ENCODE measurements at regions not wholly inside any gene's neighbourhood (a gene's known extent, or its start where the extent isn't known, plus 50 kb on each side); places are given as distances from the start of the nearest gene placed in this dataset.
A peak's percentile ranks its signal among the peaks of the same experiment; 100 is the strongest.
"Not testable (repeated sequence)": the region's sequence is repeated elsewhere in the genome, so short reads cannot be mapped to it uniquely, and the experiment has no call there.

DNA sequence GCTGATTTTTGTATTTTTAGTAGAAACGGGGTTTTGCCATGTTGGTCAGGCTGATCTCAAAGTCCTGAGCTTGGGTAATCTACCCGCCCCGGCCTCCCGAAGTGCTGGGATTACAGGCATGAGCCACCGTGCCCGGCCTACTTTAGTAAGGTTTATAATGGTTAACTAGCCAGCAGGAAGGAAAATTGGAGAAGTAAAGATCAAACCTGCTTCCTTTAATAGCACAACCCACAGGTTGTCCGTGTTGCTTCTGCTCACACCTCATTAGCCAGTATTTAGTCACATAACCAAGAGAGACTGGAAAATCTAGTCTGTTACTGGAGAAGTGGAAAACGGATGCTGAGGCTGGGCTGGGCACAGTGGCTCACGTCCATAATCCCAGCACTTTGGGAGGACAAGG is 51.9 kb upstream of the TBL1XR1 start:
- no peak for DNase-seq (ENCODE audit: low spot score)

DNA sequence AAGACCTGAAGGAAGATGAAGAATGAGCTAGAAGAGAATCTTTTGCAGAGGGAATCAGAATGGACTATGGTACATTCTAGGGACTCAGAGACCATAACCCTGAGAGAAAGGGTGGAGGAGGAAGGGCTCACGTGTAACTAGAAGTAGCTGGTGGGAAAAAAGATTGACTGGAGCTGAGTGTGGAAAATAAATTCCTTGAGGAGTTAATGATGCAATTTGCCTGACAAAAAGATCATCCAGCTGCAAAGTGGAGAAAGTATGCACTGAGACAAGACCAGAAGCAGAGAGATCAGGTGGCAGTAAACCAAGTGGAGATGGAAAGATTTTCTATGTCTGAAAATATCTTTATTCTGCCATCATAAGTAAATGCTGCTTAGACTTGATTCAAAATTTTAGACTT is 52.9 kb upstream of the TBL1XR1 start:
- peak; percentile 24 for DNase-seq (ENCODE audit: low spot score)

DNA sequence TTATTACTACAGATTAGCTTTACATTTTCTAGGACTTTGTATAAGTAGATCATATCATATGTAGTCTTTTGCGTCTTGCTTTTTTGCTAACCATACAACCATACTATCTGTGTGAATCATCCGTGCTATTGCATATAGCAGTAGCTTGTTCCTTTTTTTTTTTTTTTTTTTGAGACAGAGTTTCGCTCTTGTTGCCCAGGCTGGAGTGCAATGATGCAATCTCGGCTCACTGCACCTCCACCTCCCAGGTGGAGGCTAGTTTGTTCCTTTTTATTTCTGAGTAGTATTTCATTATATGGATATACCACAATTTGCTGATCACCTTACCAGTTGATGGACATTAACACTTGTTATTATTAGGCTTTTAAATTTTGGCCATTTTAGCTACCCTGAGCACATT is 54.5 kb upstream of the TBL1XR1 start:
- no peak for DNase-seq (ENCODE audit: low spot score)

DNA sequence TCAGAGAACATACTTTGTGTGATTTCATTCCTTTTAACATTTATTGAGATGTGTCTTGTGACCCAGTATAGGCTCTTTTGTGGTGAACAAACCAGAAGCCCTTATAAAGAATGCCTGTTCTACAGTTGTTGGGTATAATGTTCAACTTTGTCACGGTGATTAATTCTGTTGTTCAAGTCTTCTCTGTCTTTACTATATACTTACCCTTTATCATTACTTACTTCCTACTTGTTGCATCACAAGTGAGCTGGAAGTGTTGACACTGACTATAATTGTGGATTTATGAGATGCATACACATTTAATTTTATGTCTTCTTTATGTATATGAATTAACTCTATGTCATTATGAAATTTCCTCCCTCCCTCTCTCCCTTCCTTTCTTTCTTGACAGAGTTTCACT is 59.7 kb upstream of the TBL1XR1 start:
- no peak for DNase-seq (ENCODE audit: low spot score)

DNA sequence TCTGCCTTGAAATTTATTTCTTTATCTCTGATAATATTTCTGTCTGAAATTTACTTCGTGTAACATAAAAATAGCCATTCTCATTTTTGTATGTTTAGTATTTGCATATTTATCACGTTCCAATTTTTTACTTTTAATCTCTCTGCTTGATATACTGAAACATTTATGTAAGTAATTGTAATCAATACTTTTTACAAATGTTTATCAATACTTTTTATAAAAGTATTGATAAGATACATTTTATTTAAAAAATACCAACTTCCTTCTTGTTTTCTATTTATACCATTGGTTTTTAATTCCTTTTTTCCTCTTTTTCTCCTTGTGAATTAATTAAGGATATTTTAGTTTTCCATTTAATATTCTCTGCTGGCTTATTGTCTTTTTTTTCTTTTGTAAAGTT is 60.3 kb upstream of the TBL1XR1 start:
- DNase-seq (ENCODE audit: low spot score) = no peak

DNA sequence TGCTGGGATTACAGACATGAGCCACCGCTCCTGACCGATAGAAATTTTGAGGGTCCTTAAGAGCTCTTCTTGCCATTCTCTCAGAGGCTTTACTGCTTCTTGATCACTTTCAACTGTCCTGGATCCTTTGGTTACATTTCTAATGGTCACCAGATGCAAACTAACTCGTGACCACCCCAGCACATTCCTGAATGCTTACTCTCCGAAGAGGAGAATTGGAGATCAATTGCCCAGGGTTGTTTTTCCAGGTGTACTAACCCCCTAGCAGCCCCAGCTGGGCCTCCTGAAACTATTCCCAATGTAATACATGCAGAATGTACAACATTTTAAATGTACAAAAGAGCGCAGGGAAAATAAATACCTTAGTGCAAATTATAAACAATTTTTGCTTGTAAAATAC is 65.1 kb upstream of the TBL1XR1 start:
- peak; percentile 21 for DNase-seq (ENCODE audit: low spot score)

DNA sequence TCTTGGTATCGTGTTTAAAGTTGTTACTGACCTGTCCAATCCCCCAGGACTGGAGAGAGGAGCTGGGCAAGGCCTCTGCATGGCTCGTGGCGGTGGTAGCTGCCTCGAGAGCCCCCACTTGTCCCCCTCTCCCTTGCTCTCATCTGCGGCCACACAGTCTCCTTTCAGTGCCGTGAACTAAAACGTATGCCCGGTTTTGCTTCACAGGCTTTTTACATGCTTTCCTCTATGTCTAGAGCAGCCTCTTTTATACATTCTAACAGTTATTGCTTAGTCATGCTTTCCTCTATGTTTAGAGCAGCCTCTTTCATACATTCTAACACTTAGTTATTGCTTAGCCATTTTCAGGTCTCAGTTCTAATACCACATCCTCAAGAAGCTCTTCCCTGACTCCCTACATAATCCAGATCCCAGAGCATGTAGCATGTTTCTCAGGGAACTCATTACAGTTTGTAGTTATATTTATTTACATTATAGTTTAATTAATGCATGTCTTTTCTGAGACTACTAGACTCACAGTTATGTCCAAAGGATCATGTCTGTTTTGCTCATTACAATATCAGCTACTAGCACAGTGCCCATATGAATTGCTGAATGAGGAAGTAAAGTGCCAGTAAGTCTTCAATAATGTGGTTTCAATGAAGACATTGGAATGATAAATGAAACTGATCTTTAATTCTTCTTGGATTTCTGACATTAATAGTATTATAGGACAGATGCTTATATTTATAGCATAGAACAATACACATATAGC is 66.5 kb upstream of the TBL1XR1 start:
- DNase-seq (ENCODE audit: low spot score) = peak; percentile 12

DNA sequence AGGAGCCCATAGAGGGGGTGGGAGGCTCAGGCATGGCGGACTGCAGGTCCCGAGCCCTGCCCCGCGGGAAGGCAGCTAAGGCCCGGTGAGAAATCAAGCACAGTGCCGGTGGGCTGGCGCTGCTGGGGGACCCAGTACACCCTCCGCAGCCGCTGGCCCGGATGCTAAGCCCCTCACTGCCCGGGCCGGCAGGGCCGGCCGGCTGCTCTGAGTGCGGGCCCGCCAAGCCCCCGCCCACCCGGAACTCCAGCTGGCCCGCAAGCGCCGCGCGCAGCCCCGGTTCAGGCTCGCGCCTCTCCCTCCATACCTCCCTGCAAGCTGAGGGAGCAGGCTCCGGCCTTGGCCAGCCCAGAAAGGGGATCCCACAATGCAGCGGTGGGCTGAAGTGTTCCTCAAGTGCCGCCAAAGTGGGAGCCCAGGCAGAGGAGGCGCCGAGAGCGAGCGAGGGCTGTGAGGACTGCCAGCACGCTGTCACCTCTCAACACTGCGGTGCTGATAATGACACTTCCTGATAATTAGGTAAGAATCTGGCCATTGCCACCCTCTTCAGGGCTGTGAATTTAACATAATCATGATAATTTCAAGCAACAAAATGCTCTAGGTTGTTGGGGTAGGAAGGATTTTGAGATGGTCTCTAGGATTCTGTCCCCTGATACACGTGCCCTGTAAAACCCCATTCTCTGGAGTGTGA is 74.7 kb upstream of the TBL1XR1 start:
- not testable (repeated sequence) for DNase-seq (ENCODE audit: low spot score)

DNA sequence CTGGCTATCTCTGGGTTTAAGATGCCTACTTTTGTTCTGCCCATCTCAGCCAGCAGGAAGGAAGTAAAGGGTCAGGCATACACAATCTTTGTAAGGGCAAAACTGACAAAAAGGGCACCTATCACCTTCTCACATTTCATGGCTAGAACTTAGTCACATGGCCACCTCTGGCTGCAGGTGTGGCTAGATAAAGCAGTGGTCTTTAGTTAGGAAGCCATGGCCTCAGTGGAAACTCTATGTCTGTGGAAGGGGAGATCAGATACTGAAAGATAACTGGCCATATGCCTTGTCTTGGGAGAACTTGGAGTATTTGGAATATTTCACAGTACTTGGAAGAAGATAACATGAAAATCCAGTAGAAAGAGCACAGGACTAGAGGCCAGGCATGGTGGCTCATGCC is 80.7 kb upstream of the TBL1XR1 start:
- DNase-seq (ENCODE audit: low spot score) = no peak

DNA sequence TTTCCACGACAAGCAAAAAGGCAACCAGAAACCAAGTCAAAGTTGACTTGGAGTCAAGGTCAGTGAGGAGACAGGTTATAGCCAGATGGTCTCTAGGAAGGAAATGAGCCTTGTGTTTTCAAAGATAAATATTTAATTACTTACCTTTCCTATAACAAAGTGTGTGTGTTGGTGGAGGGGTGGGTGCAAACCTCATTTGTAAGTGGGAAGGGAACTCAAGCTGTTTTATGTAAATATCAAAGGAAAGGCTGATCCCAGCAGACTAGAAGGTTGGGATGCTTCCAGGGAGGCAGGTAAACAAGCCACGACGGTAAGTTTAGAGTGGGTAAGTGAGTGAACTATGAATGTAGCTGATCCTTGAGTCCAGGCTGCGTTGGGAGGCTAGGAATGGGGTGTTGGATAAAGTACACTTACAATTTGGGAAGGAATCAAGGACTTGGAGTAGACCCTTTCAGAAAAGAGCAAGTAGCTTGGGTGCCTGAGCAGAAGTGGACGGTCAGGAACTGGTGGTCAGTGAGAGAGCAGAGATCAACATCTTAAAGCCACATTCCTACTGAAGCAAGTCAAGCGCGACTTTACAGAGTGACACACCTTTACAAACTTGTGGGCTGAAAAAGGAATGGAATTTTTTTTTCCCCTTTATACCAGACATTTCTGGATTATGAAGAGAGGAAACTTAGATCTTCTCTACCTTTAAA is 82.0 kb upstream of the TBL1XR1 start:
- no peak for DNase-seq (ENCODE audit: low spot score)

DNA sequence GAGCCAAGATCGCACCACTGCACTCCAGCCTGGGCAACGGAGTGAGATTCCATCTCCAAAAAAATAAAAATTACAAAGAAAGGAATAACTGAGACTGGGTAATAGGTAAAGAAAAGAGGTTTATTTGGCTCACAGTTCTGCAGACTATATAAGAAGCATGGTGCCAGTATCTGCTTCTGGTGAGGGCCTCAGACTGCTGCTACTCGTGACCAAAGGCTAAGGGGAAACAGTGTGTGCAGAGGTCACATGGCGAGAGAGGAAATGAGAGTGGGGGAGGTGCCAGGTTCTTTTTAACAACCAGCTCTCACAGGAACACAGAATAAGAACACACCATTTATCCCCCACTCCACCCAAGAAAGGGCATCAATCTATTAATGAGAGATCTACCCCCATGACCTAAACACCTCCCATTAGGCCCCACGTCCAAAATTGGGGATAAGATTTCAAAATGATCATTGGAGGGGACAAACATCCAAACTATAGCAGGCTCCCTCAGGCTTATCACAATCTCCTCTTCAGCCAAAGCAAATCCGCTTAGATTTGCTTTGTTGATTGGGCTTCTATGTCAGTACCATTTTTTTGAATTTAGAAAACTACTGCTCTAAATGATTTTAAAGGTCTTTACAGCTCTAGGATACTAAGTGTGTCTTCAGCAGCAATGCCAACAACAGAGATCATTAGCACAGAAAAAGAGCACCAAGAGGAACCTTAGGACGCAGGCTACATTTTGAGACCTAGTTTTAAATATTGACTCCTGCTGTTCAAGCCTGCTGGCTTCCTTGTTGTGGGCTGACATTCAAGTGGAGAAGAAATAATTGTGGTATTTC is 84.2 kb upstream of the TBL1XR1 start:
- no peak for DNase-seq (ENCODE audit: low spot score)

DNA sequence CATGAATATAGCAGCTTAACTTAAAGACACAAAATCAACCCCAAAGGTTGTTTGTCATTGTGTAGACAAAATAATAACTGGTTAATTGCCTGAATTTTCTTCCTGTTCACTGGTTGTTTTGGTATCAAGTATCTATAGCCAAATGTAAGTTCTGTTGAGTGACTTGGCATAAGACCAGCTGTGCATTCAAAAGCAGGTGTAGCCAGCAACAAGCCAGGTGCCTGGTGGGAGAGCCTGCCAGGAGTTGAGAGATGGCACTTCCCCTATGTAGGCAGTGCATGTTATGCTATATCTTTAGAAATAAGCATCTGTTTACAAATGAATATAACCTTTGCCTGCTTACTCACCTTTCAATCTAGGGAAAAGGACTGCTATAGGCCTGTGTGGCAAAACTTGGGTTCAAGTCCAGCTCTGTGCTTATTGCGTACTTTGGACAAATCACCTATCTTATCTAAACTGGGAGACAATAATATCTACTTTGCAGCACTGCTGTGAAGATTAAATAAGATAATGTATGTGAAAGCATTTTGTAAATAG is 84.9 kb upstream of the TBL1XR1 start:
- no peak for DNase-seq (ENCODE audit: low spot score)

DNA sequence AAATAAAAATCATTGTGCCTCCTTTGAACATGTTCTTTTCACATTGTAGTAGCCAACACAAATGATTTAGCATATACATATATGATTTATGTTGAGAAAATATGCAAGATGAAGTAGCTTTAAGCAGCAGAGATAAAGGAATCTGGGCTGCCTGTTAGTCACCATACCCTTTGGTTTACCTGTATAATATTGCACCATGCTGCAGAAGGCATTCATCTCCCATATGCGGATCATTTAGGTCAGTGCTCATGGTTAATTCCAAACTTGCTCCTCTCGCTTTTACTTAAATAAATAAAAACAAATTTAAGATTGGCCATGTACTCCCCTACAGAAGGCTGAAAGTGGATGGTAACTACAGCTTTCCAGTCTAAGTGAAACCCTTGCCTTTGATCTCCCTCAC is 86.7 kb upstream of the TBL1XR1 start:
- DNase-seq (ENCODE audit: low spot score) = no peak

DNA sequence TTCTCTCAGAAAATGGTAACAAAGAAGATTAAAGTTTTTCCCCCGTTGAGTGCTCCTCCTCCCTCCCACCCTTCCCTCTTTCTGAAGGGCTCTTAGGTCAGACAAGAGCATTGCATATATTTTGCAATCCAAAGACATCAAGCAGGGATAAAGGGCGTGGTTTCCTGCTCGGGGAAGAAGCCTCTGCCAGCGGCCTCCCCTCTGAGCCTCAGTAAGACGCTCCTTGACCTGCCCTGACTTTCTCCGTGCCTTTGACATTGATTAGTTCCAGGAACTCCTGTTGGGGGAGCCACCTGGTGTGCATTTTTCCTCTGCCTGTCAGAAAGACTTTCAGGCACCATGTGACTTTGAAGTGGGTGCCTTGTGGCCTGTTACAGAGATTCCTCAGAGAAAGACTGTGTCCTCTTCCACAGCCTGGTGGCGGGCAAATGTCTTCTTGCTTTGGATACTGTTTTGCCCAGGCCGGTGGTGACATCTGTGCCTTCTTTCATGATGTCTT is 87.2 kb upstream of the TBL1XR1 start:
- peak; percentile 43 for DNase-seq (ENCODE audit: low spot score)

DNA sequence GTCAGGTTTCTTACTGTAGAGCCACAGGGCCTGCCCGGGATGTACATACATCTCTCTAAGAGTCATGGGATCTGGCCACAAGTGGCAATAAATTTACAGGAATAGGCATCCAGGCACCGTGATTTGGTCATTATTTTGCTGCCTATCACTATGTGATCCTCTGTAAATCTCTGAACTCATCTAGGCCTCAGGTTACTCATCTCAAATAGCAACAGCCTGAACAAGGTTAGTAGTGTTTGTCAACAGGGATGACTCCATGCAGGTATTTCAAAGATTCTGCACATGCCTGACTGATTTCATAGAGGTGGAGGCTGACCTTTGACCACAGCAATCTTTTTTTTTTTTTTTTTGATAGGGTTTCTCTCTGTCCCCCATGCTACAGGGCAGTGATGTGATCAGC is 88.8 kb upstream of the TBL1XR1 start:
- DNase-seq (ENCODE audit: low spot score) = no peak

DNA sequence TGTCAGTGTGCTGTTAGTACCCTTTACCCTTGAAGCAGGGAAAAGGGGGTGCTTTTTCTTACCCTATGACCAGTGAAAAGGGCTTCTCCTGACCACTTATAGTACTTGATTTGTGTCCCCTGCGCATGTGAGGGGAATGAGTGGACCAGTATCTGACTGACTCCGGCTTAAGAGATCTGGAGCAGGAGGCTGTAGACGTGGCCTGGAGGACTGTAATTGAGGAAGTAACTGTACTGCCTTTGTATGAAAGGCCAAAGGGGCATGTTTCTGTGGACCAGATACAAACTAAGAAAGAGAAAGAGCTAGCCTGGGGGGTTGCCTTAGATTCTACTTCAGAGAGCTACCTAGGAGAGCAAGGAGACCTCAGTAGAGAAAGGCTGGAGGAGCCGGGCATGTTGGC is 89.9 kb upstream of the TBL1XR1 start:
- no peak for DNase-seq (ENCODE audit: low spot score)

DNA sequence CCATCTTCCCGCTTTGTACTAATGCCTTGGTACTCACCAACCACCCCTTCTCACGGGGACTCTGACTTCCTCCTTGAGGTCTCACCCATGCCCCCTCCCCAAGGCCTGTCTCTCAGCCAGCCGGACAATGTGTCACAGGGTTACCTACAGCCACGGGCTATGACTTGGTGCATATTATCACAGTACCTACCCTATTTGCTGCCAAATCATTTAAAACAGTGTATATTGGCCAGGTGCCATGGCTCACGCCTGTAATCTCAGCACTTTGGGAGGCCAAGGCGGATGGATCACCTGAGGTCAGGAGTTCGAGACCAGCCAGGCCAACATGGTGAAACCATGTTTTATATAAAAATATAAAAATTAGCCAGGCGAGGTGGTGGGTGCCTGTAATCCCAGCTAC is 93.4 kb upstream of the TBL1XR1 start:
- no peak for DNase-seq (ENCODE audit: low spot score)

DNA sequence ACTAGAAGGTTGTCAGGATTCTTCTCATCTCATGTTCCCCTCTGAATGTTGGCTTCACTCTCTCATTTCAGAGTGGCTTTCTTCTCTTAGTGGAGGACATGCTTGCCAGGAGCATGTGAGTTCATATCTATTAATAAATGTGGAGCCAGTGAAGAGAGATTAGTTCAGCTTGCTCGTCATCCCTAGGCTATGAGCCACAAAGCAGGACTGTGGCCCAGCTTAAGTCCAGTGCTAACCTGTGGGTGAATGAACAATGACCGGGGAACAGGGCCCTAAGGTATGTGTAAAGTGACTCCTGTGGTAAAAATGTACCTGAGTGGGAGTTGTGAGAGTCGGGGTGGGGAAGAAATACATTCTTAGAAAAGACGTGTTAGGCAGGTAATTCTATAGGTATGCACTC is 96.9 kb upstream of the TBL1XR1 start:
- peak; percentile 61 for DNase-seq (ENCODE audit: low spot score)

DNA sequence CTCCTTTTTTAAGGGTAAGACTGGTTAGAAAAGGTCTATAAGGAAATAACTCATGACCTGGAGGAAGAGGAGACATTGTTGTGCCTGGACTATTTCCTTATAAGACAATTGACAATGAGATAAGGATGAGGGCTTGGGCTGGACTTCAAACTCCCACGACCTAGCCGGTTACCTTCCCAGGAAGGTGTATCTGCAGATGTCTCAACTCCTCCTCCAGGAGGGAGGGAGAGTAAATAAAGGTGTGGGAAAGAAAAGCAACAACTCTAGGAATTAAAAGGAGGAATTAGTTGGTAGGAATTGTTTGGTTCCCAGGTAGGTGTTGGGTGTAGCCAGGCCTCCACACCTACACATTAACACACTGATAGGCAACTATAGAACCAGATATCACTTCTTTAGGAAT is 97.8 kb upstream of the TBL1XR1 start:
- DNase-seq (ENCODE audit: low spot score) = no peak

DNA sequence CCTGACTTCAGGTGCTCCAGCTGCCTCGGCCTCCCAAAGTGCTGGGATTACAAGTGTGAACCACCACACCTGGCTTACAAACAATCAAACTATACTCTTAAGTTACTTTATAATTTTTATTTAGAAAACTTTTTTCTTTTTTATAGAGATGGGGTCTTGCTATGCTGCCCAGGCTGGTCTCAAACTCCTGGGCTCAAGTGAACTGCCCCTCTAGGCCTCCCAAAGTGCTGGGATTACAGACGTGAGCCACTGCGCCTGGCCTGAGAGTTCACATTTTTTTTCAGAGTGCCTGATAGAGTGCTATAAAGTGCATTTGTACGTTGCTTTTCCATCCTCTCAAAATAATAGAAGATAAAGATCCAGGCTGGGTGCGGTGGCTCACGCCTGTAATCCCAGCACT is 102.0 kb upstream of the TBL1XR1 start:
- no peak for DNase-seq (ENCODE audit: low spot score)

DNA sequence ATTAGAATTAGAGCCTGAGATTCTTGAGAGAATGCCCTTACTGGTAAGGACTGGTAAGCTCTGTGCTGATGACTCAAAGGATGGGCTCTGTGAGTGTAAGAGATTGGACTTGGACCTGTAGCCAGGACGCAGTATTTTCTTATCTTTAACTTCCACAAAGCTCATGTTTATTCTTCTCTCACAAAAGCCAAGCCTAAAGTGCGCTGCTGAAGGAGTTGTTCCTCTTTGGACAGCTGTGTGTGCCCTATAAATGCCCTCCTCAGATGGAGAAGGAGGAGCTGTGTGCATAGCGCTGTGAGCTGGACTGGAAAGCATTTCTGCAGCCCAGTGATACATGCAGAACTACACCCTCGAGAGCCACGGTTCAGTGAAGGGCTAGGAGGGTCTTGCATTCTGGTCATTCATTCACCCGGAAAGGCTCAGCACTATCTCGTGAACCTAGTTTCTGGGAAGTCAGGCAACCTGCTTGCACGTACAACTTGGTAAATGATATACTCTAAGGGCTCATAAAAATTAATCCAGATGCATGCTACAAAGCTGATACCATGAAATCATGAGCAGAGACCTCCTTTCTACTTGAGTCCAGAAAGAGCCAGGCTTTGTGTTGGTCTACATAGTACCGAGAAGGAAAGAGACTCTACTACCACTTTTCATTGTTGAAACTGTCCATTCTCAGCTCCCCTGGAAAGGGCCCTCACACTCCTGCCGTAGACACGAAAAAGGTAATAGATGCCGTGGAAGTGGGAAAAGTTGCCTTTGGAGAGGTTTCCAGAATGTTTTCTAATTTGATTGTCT is 103.0 kb upstream of the TBL1XR1 start:
- DNase-seq (ENCODE audit: low spot score) = peak; percentile 15
